ENCODE measurements at regions not wholly inside any gene's neighbourhood (a gene's known extent, or its start where the extent isn't known, plus 50 kb on each side); places are given as distances from the start of the nearest gene placed in this dataset.
A peak's percentile ranks its signal among the peaks of the same experiment; 100 is the strongest.

DNA sequence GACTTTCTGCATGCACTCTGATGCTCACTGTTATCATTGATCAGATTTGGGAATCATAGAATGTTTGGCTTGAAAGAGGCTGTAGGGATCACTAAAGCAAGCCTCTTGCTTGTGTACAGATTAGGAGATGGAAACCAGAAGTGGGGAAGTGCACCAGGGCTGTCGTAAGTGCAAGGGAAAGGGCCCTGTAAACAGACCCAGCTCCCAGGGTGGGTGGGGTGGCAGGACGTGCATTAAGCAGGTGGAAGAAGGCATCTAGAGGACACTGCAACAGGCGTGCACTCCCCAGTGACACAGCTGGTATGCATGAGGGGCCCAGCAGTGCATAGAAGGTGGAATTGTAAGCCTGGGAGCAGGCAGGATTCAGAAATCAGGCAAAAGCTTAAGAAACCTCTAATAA is 58.0 kb upstream of the SLC7A14 start:
- DNase-seq, result peak; percentile 49

GRCh38 chr3:170642882-170643601 is 57.2 kb upstream of the SLC7A14 start:
- peak; percentile 13 for DNase-seq

- DNase-seq, result no peak
Measured at GRCh38 chr3:170641510-170642236, 55.8 kb upstream of the SLC7A14 start.

DNA sequence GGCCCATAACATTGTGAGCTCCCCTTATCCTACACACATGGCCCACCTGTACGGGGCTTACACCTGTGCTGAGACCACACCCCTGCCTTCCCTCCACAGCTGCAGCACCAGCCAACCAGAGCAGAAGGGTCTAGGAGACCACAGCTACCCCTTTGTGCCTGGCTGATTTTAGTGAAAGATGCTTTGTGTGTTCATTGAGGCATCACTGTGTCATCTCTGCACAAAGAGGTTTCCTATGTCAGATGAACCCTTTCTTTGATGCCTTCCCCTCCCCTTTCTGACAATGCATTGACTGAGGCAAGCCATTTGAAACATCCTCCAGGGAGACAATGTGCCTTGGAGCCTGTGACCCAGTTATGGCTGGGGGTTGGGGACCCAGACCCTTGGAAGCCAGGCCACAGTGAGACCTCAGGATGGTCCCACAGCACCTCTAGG is 54.9 kb upstream of the SLC7A14 start:
- no peak for DNase-seq

GRCh38 chr3:170638988-170639387 is 53.1 kb upstream of the SLC7A14 start:
- no peak for DNase-seq

DNA sequence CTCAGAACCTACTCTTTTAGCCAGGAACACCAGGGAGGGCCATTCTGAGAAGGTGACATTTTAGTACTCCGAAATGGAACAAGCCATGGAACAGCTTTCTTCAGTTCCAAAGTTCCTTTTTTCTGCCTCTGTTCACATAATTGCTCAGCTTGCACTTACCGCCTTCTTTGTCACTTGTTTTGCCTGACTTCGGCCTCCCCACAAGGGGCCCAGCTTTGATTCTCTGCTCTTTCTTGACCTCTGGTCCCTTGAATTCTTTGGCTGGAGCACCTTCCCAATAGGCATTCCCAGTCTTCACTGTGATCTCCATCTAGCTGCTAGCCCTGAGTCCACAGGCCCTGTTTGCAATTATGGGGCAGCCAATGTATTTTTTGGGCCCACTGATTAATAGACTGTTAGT is 51.4 kb upstream of the SLC7A14 start:
- DNase-seq, result no peak

DNA sequence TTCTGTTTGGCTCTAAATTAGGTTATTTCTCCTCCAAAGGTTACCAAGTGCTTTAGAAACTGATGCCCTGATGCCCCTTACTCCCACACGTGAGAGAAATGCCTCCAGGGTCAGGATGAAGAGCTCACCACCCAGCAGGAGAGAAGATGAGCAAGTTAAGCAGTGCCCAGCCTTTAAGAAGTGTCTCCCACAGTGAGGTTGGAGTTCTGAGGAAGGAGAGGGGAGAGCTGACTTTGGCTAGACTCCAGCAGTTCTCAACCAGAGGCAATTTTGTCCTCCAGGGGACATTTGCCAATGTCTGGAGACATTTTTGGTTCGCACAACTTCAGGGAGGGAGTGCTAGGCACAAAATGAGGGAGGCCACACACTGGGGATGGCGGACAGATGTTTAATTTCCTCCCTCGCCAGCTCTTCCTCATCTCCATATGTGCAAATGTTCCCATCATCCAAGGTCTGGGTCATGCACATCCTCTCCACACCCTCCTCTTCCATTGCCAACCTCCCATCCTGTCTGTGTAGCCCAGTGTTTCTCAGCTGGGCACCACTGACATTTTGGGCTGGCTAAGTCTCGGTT is 50.6 kb upstream of the SLC7A14 start:
- DNase-seq, result no peak
